Esophagus squamous epithelium (tissue), 5 donors: ENCODE measurements at regions not wholly inside any gene's neighbourhood (a gene's known extent, or its start where the extent isn't known, plus 50 kb on each side); places are given as distances from the start of the nearest gene placed in this dataset.

Experiments
- DNase-seq: peaks from one replicate; lab custom pipeline; 2025; lab: John Stamatoyannopoulos, UW
- H3K27ac ChIP-seq, 4 donors: fragments of 200-600 bp; sonication (generic); one replicate each; pipeline ENCODE4 v1.5.1; 2016 to 2019; ENCODE audit warnings: mild to moderate bottlenecking in 1 of 4
- H3K27me3 ChIP-seq, 4 donors: fragments of 200-600 bp; sonication (generic); 1 replicate in 3 of 4; 2 replicates in 1 of 4; pipeline versions ENCODE4 v1.5.1 to v1.6.0; 2017 to 2021; ENCODE audit warnings: antibody characterized with exemption in 1 of 4
- H3K36me3 ChIP-seq, 3 donors: fragments of 200-600 bp; sonication (generic); one replicate each; pipeline ENCODE4 v1.5.1; 2016 to 2019
- H3K4me1 ChIP-seq, 3 donors: fragments of 200-600 bp; sonication (generic); one replicate each; pipeline ENCODE4 v1.5.1; 2017 to 2019
- H3K4me3 ChIP-seq, 4 donors: fragments of 200-600 bp; sonication (generic); 1 replicate in 3 of 4; 2 replicates in 1 of 4; pipeline ENCODE4 v1.5.1; 2016 to 2019; ENCODE audit warnings: mild to moderate bottlenecking in 2 of 4, moderate library complexity in 1 of 4
- H3K9me3 ChIP-seq, 3 donors: fragments of 200-600 bp; sonication (generic); one replicate each; pipeline ENCODE4 v1.5.1; 2016 to 2019
- POLR2A ChIP-seq, 4 donors: fragments of 450-650 bp; IDR thresholded peaks; one replicate each; pipeline ENCODE4 v1.6.1; 2017; ENCODE audit warnings: antibody characterized with exemption in 4 of 4, mild to moderate bottlenecking in 4 of 4, moderate library complexity in 3 of 4
- whole genome bisulfite sequencing, 2 donors: methylation state at CpG; one replicate each; pipeline ENCODE4 v1.1.5; 2018; 5-methylcytosine and 5-hydroxymethylcytosine counted together
- intact Hi-C: fragments of 100-400 bp; cut with DNase I; formaldehyde crosslinking; loops from one replicate; pipeline ENCODE4 v1.15.0; 2022
- TF ChIP-seq, protein P1 (sequence below), 6 experiments: fragments of 450-650 bp in 4 of 6; fragments of 200-600 bp in 2 of 6; sonication (generic) in 2 of 6; IDR thresholded peaks; one replicate each; pipeline ENCODE4 v1.5.1; 2016 to 2019; ENCODE audit warnings: antibody characterized with exemption in 6 of 6, mild to moderate bottlenecking in 4 of 6, moderate library complexity in 4 of 6
- donor health status: DM: yes; HTN: yes; CAD: no.

DNA sequence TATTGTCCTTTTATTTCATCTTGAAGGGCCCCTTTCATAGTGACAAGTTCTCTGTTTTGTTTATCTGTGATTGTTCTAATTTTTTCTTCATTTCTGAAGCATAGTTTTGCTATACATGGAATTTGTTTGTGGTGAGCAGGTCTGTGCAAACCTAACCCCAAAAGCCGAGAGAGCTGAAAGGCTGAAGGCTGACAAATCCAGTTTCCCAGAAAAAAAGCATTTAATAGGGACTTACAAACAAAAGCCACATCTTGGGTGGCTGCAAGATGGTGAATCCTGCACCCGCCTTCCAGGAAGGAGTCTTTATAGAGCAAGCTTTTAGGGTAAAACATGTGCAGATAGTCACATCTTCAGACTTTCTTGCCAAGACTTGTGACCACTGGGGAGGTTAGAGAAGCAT, 473.4 kb upstream of the TRIB2 start:
- no peak overlapping the region for H3K4me3 ChIP-seq
- intact Hi-C loops: no loop called here
- H3K4me1 ChIP-seq: no peaks in the 10 kb centered on the region

DNA sequence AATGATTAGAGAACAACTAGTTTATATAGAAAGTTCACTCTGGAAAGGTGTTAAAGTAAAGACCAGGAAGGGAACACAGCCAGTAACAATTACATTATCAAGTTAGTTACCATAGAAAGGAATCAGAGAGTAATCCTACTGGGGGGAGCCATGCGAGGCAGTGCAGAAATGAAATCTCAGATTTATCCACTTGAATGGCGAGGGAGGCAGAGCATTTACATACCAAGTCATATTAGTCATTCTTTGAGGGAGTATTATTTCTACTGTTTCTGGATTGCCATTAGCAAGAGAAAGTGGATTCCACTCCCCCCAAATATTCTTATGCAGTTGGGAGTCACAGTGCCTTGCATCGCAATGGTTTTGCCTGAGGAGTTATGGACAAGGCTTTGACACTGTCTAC, 472.7 kb upstream of the TRIB2 start:
- H3K27ac ChIP-seq: no peak overlapping the region
- no peak for DNase-seq
- H3K27me3 ChIP-seq: no peaks in the 10 kb centered on the region
- no peak overlapping the region for H3K4me3 ChIP-seq
- no peaks in the 10 kb centered on the region for H3K36me3 ChIP-seq
- H3K4me1 ChIP-seq: no peaks in the 10 kb centered on the region
- H3K9me3 ChIP-seq: no peaks in the 10 kb centered on the region
- intact Hi-C loops: no loop called here
- 36 to 50% methylated on average over 2 of the region's 3 CpGs for whole genome bisulfite sequencing, 2 donors
- TF ChIP-seq POLR2A (IDR thresholded peaks at IDR 0.05): no peak
- TF ChIP-seq, protein P1, sequence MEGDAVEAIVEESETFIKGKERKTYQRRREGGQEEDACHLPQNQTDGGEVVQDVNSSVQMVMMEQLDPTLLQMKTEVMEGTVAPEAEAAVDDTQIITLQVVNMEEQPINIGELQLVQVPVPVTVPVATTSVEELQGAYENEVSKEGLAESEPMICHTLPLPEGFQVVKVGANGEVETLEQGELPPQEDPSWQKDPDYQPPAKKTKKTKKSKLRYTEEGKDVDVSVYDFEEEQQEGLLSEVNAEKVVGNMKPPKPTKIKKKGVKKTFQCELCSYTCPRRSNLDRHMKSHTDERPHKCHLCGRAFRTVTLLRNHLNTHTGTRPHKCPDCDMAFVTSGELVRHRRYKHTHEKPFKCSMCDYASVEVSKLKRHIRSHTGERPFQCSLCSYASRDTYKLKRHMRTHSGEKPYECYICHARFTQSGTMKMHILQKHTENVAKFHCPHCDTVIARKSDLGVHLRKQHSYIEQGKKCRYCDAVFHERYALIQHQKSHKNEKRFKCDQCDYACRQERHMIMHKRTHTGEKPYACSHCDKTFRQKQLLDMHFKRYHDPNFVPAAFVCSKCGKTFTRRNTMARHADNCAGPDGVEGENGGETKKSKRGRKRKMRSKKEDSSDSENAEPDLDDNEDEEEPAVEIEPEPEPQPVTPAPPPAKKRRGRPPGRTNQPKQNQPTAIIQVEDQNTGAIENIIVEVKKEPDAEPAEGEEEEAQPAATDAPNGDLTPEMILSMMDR (IDR thresholded peaks at IDR 0.05): no peak

More for the DNA sequence above, 473.4 kb upstream of the TRIB2 start:
- Histone ChIP-seq H3K27ac (no peak overlapping the region), H3K27me3 (no peaks in the 10 kb centered on the region), H3K9me3 (no peaks in the 10 kb centered on the region), H3K36me3 (no peaks in the 10 kb centered on the region)
- no peak for DNase-seq
- TF ChIP-seq, protein P1 (IDR thresholded peaks at IDR 0.05): no peak
- TF ChIP-seq POLR2A (IDR thresholded peaks at IDR 0.05): no peak
- WGBS, 2 donors: 70 to 89% methylated on average over 2 of the region's 2 CpGs

DNA sequence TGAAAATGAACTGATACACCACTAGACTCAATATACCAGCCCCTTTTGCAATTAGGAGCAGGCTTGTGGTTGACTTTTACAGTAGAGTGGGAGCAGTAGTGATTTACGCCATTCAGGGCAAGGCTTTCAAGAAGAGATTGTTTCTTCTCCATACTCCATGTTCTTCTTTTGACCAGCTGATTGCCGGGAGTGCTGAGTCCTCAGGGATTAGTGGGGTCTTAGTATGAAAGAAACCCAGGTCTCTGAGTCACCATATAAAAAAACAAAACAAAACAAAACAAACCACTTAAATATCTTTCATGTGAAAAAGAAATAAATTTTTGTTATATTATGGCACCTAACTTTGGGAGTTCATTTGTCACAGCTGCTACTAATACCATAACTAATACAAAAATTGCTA, 465.6 kb upstream of the TRIB2 start:
- intact Hi-C loops: no loop called here
- Histone ChIP-seq H3K27ac (no peak overlapping the region), H3K27me3 (no peaks in the 10 kb centered on the region), H3K36me3 (no peaks in the 10 kb centered on the region), H3K4me1 (no peaks in the 10 kb centered on the region), H3K9me3 (no peaks in the 10 kb centered on the region), H3K4me3 (no peak overlapping the region)
- WGBS, 2 donors: 40 to 73% methylated on average over 1 to 2 of the region's 2 CpGs
- no peak for DNase-seq
- no peak for TF ChIP-seq POLR2A (IDR thresholded peaks at IDR 0.05)
- TF ChIP-seq, protein P1 (IDR thresholded peaks at IDR 0.05): no peak

DNA sequence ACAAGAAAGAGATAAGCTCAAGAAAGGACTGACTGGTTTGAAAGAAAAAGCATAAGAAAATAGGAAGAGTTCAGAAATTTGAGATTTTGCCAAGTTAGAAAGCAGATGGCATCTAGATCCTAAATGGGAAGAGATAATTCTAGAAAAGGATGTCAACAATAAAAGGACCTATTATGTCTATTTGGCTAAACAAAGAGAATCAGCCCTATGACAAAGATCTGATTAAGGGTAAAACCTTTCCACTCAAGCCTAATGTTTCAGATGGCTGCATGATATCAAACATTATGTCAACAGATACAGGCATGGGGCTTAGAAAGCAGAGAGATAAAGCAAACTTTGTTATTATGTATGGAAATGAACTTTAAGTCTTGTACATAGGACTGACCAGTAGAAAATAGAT, 465.0 kb upstream of the TRIB2 start:
- intact Hi-C loops: no loop called here
- no peak for DNase-seq

DNA sequence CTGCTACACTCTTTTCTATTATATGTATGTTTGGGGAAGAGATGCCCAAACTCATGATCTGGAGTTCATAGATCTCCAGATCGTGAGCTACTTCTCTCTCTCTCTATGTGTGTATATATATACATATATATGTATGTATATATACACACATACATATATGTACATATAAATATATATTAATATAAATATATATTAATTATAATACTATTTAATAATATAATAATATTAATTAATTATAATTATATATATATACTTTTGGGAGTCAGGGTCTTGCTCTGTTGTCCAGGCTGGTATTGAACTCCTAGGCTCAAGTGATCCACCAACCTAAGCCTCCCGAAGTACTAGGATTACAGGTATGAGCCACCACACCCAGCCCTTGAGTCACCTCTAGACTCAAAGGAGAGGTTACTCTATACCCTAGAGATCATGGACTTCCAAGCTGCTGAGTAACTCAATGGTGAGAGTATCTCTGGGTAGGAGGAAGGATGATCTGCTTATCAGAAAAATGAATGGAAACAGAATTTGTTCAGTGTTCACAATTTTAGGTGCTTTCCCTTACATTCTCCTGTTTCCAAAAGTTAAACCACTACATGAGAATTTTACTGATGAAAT, 463.5 kb upstream of the TRIB2 start:
- no peak for DNase-seq
- no peak overlapping the region for H3K27ac ChIP-seq
- H3K36me3 ChIP-seq: no peaks in the 10 kb centered on the region
- TF ChIP-seq POLR2A (IDR thresholded peaks at IDR 0.05): no peak
- H3K4me3 ChIP-seq: no peak overlapping the region
- H3K9me3 ChIP-seq: no peaks in the 10 kb centered on the region
- H3K4me1 ChIP-seq: peaks cover 0 to 2% (median 0%) of the 10 kb centered on the region in 3 donors
- H3K27me3 ChIP-seq: no peaks in the 10 kb centered on the region
- WGBS, 2 donors: 76 to 95% methylated on average over 2 of the region's 2 CpGs
- intact Hi-C loops: no loop called here

More for the DNA sequence above, 465.0 kb upstream of the TRIB2 start:
- Histone ChIP-seq H3K27me3 (no peaks in the 10 kb centered on the region), H3K4me3 (no peak overlapping the region), H3K27ac (no peak overlapping the region), H3K9me3 (no peaks in the 10 kb centered on the region), H3K4me1 (no peaks in the 10 kb centered on the region), H3K36me3 (no peaks in the 10 kb centered on the region)
- TF ChIP-seq, protein P1 (IDR thresholded peaks at IDR 0.05): no peak
- no peak for TF ChIP-seq POLR2A (IDR thresholded peaks at IDR 0.05)
